RPMI8226 (cell line): ENCODE measurements at regions not wholly inside any gene's neighbourhood (a gene's known extent, or its start where the extent isn't known, plus 50 kb on each side); places are given as distances from the start of the nearest gene placed in this dataset.
"Not testable (repeated sequence)": the region's sequence is repeated elsewhere in the genome, so short reads cannot be mapped to it uniquely, and the experiment has no call there.

Experiments
- DNase-seq: peaks from one replicate; pipeline ENCODE4 v3.0.0-alpha.2; 2015

DNA sequence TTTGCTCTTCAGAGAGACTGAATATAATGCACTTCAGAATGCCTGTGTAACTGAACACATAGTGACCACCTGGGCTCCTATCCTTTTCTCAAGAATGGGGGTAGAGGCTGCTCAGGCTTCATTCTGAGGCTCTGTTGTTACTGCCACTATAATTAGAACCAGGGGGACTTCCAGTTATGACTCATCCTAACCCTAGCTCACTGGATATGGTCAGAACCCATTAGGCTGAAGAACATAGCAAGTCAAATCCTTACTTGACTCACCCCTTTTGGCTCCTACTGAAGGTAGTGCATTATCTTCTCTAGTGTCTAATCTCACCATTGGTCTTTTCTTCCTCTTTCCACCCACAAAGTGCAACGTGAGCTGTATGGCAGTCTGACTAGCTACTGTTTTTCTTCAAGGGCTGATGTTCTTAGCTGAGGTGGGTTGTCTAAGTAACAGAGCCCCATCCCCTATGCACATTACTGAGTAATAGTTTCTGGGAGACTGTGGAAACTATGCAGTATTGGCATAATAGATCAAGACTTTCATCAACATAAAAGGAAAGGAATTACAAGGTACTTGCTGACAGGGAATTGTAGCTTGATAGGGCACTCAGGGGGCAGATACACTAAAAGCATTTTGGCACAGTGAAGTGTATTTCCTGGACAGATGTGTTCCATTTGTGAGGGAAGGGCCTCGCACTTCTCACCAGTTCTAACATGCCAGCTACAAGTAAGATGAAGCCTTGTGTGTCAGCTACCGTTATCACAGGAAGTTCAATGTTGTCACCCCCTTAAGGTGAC lies 431.0 kb upstream of the MEF2C start:
- peak; percentile 83 for DNase-seq

DNA sequence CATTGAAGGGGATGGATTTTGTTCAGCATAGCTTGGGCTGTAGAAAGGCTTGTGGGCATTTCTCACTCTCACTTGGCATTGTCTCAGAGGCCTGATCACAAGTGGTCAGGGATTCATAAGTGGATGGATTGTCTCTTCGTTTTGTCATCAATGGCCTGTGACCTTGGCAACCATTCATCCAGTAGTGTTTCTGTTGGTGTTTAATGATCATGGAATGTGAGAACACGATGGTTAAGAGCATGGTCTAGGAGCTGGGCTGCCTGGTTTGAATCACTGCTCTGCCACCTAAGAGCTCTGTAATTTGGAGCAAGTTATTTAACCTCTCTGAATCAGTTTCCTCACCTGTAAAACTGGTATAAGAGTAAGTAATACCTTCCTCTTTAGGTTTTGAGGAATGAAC lies 430.1 kb upstream of the MEF2C start:
- peak; percentile 18 for DNase-seq

GRCh38 chr5:89309268-89309667 lies 426.3 kb upstream of the MEF2C start:
- DNase-seq = no peak

DNA sequence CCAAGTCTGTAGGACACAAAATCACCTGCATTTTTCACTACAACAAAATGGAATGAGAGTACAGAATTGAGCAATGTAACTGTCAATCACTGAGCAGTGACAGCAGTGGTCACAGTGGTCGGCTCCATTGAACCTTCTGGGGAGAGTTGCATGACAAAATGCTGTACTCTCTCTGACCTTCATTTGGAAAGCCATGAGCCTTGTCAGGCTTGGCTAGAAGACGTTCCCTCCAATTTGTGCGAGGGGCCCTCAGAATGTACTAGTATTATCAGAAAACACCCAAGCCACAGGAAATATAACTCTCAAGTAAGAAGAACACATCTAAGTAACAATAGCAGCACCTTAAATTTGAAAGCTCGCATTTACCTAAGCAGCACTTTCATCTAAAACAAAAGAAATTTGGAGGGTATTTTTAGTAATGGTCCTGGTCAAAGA lies 425.6 kb upstream of the MEF2C start:
- no peak for DNase-seq

DNA sequence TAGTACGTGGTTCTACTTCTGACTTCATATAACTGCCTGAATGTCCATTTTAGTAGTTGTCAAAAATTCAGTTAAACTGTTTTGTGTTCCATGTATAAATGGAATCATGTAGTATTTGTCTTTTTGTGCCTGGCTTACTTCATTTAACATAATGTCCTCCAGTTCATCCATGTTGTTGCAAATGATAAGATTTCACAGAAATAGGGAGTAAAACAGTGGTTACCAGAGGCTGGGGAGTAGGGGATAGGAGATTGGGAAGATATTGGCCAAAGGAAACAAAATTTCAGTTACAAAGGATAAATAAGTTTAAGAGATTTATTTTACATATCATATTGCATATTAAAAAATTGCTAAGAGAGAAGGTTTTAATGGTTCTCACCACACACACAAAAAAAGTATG lies 425.0 kb upstream of the MEF2C start:
- DNase-seq = no peak

DNA sequence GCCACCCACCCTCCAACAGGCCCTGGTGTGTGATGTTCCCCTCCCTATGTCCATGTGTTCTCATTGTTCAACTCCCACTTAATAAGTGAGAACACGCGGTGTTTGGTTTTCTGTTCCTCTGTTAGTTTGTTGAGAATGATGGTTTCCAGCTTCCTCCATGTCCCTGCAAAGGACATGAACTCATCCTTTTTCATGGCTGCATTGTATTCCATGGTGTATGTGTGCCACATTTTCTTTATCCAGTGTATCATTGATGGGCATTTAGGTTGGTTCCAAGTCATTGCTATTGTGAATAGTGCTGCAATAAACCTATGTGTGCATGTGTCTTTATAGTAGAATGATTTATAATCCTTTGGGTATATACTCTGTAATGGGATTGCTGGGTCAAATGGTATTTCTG lies 424.2 kb upstream of the MEF2C start:
- not testable (repeated sequence) for DNase-seq

DNA sequence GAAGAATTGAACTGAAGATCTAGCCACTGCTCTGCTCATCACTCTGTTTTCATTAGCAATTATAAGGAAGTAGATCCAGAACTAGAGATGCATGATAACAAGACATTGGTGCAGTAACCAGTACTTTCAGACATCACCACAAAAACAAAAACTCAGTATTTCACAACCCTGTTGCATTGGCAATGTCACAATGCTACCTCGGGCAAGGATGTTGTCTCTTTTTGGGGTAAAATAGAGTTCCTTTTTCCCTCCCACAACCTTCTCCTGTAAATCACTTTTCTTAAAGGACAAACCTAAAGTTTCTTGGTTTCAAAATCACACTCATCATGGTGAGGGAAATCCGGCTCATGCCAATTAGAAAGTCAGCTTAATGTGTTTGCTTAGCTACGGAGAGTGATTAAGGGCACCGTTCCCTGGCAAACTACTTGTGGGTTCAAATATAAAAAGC lies 420.1 kb upstream of the MEF2C start:
- peak; percentile 22 for DNase-seq

- DNase-seq = no peak
These were observed 419.3 kb upstream of the MEF2C start for GRCh38 chr5:89302102-89302891.

GRCh38 chr5:89301321-89302025 lies 418.5 kb upstream of the MEF2C start:
- DNase-seq = peak; percentile 59

- DNase-seq = no peak
These were observed 417.5 kb upstream of the MEF2C start for GRCh38 chr5:89300426-89300970.

- no peak for DNase-seq
These were observed 417.0 kb upstream of the MEF2C start for GRCh38 chr5:89299998-89300397.

GRCh38 chr5:89297066-89297465 lies 414.1 kb upstream of the MEF2C start:
- no peak for DNase-seq

GRCh38 chr5:89293810-89294209 lies 410.8 kb upstream of the MEF2C start:
- DNase-seq = no peak

DNA sequence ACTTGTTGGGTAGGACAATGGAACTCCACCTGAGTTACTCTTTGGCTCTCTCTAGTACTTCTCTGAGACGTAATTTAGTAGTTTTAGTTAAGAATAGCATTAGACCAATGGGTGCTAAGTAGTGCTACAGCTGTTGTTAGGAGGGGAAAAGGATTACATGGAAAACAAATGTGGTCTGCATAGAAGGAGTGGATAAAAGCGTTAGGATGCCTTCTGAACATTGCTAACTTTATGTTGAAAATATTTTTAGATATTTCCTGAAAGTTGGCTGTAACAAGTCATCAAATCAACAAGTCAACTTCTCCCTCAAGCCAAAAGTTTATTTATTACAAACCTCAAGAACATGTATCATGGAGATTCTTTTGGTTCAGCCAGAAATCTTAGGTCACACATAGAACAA lies 409.5 kb upstream of the MEF2C start:
- no peak for DNase-seq

GRCh38 chr5:89289604-89290003 lies 406.6 kb upstream of the MEF2C start:
- no peak for DNase-seq

GRCh38 chr5:89287964-89288363 lies 405.0 kb upstream of the MEF2C start:
- DNase-seq = no peak

DNA sequence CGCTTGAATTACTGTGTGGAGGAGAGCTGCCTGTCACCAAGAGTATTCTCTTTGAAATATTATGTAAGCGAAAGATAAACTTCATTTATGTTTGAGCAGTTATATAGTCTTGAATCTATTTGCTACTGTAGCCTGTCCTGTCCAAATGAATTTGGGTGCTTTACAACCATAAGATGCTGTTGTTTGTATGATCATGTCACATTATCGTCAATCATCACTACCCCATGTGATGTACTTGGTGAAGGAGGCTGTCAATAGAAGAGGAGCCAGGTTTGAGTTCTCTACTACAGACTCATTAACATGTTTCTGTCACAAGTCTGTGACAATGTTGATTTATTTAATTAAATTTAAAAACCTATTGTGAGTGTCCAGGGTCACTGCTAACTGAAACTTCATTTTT lies 403.3 kb upstream of the MEF2C start:
- DNase-seq = no peak

- no peak for DNase-seq
These were observed 400.9 kb upstream of the MEF2C start for GRCh38 chr5:89283728-89284493.

GRCh38 chr5:89282554-89283510 lies 399.8 kb upstream of the MEF2C start:
- no peak for DNase-seq

- DNase-seq = no peak
These were observed 399.0 kb upstream of the MEF2C start for GRCh38 chr5:89281766-89282553.
